ENCODE measurements at regions not wholly inside any gene's neighbourhood (a gene's known extent, or its start where the extent isn't known, plus 50 kb on each side); places are given as distances from the start of the nearest gene placed in this dataset.

- no peak for DNase-seq (ENCODE audit: low read depth in 2 of 2)
- TF ChIP-seq CTCF (IDR thresholded peaks at IDR 0.05; ENCODE audit: low read depth, low read length): no peak
These were observed 71.3 kb upstream of the BDNF start for GRCh38 chr11:27771516-27771915.

DNA sequence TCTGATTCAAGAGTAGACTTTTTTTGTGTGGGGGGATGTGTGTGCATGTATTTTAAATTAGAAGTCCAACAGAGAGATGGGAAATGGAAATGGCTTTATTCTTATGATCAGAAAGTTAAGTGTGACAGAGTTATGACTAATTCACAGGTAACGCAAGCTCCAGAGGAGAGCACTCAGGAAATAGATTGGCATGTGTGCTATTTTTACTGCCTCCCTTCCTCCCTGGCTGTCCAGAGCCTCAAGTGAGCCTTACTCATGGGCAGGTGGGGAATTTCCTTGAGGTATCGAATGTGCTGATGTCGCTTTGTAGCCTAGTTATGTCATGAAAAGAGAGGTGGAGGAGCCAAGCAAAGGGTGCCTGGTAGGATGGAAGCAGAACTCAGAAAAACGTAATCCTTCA, 70.3 kb upstream of the BDNF start:
- no peak for TF ChIP-seq CTCF (IDR thresholded peaks at IDR 0.05; ENCODE audit: low read depth, low read length)
- DNase-seq (ENCODE audit: low read depth in 2 of 2): peak in 1 of 2 donors; percentile 1
- no peak overlapping the region for H3K4me3 ChIP-seq (replicated peaks in 1 of 2; ENCODE audit: low read depth in 2 of 2, low read length in 2 of 2)

More at GRCh38 chr11:27771516-27771915, 71.3 kb upstream of the BDNF start:
- H3K4me3 ChIP-seq (replicated peaks in 1 of 2; ENCODE audit: low read depth in 2 of 2, low read length in 2 of 2): no peak overlapping the region

DNA sequence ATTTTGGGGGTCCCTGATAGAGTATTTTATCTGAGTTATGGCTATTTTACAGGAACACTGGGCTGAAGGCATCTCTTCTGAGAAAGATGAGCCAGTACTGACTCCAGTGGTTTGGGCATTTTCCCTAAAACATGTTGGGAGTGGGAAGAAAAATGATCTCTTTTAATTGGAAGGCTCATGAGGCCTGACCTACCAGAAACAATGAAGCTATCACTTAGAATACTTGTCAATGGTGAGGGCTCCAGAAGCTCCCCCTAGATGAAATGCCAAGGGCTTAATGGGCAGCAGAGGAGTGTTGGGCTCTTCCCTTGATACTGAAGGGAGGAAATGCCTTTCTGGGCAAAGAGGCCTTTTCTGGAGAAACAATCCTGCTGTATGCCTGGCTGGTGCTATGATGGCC, 63.5 kb upstream of the BDNF start:
- TF ChIP-seq CTCF (IDR thresholded peaks at IDR 0.05; ENCODE audit: low read depth, low read length): no peak
- H3K4me3 ChIP-seq (replicated peaks in 1 of 2; ENCODE audit: low read depth in 2 of 2, low read length in 2 of 2): no peak overlapping the region
- no peak for DNase-seq (ENCODE audit: low read depth in 2 of 2)

DNA sequence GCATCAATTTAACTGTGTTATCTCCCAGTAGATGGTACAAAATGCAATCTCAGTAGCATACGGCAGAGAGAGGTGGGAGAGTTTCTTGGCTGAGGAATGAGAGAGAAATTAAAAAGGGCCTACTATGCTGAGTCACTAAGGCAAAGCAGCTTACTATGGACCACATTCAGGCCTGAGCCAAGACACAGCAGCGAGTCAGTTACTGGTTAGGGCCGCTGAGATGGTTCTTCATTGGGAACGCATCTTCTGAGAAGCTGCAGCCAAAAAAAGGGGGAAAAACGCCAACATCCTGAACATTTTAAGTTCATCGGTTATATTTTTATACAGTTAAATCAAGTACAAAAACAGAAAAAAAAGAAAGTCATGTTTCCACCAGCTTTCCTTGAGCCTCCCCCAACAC, 61.1 kb upstream of the BDNF start:
- TF ChIP-seq CTCF (IDR thresholded peaks at IDR 0.05; ENCODE audit: low read depth, low read length): no peak
- no peak for DNase-seq (ENCODE audit: low read depth in 2 of 2)
- no peak overlapping the region for H3K4me3 ChIP-seq (replicated peaks in 1 of 2; ENCODE audit: low read depth in 2 of 2, low read length in 2 of 2)

- peak; percentile 68 to 80 for DNase-seq (ENCODE audit: low read depth in 2 of 2)
- no peak overlapping the region for H3K4me3 ChIP-seq (replicated peaks in 1 of 2; ENCODE audit: low read depth in 2 of 2, low read length in 2 of 2)
- no peak for TF ChIP-seq CTCF (IDR thresholded peaks at IDR 0.05; ENCODE audit: low read depth, low read length)
These were observed 57.7 kb upstream of the BDNF start for GRCh38 chr11:27757953-27758352.

DNA sequence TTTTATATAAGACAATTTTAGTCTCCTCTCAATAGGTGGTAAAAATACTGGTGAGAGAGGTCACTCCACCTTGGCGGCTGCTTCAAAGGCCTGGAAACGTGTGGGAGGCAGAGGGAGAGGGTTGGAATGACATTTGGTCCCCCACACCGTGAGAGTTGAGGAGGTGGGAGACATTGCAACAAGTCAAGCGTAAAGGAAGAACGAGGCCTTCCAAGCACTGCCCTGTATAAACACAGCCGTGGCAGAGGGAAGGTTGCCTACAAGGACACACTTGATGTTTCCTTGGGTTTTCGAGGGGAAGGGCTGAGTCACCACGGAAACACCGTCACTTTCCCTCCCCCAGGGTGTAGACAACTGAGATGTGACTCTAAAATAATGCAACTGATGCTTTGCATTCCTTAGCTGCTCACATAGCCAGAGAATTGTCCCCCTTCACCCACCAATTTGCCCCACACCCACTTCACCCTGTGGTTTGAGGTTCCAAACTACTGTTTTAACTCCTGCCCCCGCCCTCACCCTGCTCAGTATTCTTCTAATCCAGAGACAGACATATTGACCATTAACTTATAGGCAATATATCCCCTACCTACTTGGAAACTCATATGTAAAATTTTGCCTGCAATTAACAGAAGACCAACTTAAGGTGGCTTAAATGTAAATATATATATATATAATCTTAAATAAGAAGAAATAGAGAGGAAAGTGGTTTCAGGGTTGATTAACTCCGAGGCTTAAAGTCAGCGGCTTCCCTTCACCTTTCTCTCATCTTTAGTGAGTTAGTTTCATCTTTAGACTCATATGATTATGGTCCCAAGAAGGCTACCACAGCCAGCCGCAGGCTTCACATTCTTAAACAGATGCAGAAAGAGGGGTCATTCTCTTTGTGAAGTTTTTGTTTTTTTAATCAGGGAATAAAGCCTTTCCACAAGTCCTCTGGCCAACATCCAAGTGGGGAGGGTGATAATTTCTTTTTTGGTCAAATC, 54.1 kb upstream of the BDNF start:
- DNase-seq (ENCODE audit: low read depth in 2 of 2): peak in 1 of 2 donors; percentile 51
- TF ChIP-seq CTCF (IDR thresholded peaks at IDR 0.05; ENCODE audit: low read depth, low read length): no peak
- H3K4me3 ChIP-seq (replicated peaks in 1 of 2; ENCODE audit: low read depth in 2 of 2, low read length in 2 of 2): no peak overlapping the region
